NCI-H524 treated with DMSO at 0.1 percent for 48 hours (cell line): ENCODE measurements at regions not wholly inside any gene's neighbourhood (a gene's known extent, or its start where the extent isn't known, plus 50 kb on each side); places are given as distances from the start of the nearest gene placed in this dataset.
A peak's percentile ranks its signal among the peaks of the same experiment; 100 is the strongest.
"Not testable (repeated sequence)": the region's sequence is repeated elsewhere in the genome, so short reads cannot be mapped to it uniquely, and the experiment has no call there.

Experiments
- DNase-seq: peaks from one replicate; lab custom pipeline; 2025; lab: John Stamatoyannopoulos, UW

- DNase-seq: no peak
These were observed 226.6 kb upstream of the CCDC54 start for GRCh38 chr3:107150675-107151074.

DNA sequence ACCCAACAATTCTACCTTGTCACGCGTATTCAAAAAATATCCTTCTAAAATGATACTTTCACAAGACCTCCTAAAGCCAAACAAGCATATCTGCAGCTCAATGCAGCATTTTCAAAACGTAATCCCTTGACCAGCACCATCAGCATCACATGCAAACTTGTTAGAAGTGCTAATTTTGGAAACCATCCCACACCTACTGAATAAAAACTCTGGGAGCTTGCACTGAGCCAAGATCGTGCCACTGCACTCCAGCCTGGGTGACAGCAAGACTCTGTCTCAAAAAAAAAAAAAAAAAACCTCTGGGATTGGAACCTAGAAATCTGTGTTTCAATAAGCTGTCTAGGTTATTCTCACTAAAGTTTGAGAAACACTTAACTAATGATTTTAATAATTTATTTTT lies 223.3 kb upstream of the CCDC54 start:
- DNase-seq: no peak

DNA sequence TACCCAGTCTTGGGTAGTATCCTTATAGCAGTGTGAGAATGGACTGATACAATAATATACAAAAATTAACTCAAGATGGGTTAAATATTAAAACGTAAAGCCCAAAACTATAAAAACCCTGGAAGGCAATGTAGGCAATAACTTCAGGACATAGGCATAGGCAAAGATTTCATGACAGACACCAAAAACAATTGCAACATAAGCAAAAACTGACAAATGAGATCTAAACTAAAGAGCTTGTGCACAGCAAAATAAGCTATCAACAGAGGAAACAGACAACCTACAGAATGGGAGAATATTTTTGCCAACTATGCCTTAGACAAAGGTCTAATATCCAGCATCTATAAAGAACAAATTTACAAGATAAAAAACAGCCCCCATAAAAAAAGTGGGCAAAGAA lies 204.8 kb upstream of the CCDC54 start:
- DNase-seq: no peak

GRCh38 chr3:107184375-107184774 lies 192.9 kb upstream of the CCDC54 start:
- no peak for DNase-seq

DNA sequence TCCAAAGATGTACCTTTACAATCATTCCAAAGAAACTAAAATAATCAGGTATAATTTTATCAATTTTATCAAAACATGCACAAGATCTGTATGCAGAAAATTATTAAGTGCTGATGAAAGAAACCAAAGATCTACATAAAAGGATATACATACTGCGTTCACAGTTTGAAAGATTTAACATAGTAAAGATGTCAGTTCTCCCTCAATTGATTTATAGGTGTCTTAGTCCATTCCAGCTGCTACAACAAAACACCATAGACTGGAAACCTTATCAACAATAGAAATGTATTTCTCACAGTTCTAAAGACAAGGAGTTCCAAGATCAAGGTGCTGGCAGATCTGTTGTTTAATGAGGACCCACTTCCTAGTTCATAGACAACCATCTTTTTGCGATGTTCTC lies 189.0 kb upstream of the CCDC54 start:
- DNase-seq: no peak

DNA sequence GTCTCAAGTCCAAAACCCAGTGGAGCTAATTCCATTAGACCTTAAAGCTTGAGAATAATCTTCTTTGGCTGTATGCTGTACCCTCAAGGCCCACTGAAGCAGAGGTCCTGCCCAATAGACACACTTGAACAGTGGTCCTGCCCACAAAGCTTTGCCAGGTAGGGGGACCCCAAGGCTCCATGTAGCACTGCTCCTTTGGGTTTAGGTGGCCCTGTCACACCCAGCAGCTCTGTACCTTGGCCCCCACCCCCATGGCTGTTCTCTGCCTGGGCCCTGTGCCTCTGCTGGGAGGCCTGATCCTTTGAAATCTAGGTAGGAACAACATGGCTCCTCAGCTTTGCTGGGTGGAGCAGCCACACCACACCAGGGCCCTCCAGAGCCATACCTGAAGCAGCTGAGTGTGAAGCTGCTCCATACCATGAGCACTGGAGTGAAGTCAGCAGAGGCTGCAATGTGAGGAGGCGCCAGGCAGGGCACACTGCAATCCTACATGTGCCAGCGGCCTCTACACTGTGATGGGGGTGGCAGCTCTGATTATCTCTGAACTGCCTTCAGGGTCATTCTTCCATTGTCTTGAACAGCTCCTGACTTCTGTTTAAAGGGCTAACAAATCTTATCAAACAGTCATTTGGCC lies 188.0 kb upstream of the CCDC54 start:
- DNase-seq: no peak

DNA sequence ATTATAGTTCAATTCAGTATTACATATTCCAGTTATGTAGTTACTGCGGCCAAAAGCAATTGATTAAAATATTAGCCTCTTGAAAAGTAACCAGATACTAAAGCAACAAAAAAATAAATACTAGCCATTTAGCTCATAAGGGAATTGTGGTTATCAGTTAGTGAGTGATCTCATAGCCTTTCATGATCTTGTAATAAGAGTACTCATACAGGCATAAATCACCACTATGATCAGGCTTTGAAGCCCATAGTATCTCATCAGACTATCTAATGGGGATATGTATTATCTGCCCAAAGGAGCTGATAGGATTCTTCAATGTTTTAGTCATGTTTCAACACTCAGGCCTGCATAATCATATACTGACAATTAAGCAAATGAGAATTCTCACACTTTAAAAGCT lies 184.1 kb upstream of the CCDC54 start:
- no peak for DNase-seq

- no peak for DNase-seq
These were observed 178.6 kb upstream of the CCDC54 start for GRCh38 chr3:107198581-107199181.

DNA sequence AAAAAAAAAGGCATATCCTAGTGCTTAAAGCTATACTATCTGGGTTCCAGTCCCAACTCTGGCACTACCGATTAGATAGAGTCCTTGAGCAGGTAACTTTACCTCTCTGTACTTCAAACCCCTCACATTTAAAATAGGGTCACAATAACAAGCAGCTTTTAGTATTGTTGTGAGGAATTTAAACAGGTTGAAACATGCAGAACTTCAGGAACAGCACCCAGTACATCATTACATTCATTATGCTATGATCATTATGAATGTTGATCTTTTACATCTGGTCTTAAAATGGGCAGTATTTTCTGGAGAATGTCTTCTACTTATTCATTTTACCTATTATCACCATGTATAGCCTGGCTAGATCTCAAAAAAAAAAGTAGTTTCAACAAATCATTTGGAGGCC lies 176.1 kb upstream of the CCDC54 start:
- no peak for DNase-seq

- DNase-seq: not testable (repeated sequence)
These were observed 174.4 kb upstream of the CCDC54 start for GRCh38 chr3:107202885-107203284.

DNA sequence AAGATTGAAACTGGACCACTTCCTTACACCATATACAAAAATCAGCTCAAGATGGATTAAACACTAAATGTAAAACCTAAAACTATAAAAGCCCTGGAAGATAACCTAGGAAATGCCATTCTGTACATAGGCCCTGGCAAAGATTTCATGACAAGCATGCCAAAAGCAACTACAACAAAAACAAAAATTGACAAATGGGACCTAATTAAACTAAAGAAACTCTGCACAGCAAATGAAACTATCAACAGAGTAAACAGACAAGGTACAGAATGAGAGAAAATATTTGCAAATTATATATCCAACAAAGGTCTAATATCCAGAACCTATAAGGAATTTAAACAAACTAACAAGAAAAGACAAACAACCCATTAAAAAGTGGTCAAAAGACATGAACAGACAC lies 173.1 kb upstream of the CCDC54 start:
- DNase-seq: no peak

DNA sequence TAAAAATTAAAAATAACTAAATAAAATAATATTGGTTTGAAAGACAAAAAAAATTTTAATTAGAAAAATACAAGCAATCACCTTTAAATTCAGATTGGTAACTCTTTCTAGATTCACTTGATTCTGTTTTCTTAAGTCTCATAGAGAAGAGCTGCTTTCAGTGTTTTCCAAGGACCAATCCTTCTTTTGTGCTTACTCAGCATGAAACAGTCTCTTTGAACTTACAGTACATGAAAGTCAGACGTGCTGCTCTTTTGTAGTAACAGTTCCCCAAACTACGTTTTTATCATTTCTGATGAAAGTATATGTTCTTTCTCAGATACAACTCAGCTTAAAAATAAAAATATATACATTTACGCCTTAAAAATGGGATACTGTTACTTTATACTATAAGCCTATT lies 171.9 kb upstream of the CCDC54 start:
- no peak for DNase-seq

GRCh38 chr3:107206141-107206540 lies 171.1 kb upstream of the CCDC54 start:
- no peak for DNase-seq

DNA sequence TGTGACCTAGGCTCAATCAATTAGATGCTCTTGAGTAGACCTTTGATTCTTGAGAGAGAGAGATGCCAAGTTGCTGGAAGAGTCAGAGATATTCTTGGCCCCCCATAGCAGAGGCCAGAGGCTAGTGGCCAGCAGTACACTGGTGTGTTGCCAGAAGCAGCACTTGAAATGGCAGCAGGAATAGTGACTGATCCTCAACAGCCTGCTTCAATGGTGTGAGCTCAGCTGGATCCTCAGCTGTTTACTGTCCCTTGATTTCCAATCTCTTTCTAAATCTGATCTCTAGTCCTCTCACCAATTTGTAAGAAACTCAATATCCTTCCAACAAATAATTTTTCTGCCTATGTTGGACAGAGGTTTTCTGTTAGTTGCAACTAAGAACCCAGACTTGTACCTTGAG lies 170.3 kb upstream of the CCDC54 start:
- DNase-seq: no peak

- DNase-seq: peak; percentile 47
These were observed 169.1 kb upstream of the CCDC54 start for GRCh38 chr3:107208100-107208499.

GRCh38 chr3:107208796-107209195 lies 168.4 kb upstream of the CCDC54 start:
- no peak for DNase-seq

DNA sequence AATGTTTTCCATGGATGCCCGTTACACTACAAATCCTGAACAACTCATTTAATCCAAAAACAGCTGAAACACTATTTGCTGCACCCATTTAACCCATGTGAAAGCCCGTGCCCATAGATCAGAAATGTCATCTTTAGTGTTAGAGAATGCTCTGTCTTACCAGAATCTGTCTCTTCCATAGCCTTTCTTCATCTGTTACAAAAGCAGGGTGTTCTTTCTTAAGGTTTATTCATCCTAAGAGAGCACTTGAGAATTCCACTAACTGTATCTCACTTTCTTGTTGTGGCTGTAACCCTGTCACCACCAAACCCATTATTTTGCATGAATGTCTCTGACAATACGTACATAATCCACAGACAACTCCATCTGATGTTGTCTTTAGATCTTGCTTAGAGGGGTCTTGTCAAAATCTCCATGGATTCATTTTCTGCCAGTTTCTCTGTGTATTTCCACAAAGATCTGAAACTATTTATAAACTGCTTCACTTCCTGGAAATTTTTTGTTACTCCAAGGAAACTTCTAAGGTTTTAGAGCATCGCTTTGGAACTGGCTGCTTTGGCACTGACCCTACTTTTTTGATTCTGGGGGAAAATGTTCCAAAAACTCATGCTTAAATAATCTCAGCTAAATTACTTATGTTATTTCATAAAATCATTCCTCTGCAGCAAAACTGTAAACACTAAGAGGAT lies 167.8 kb upstream of the CCDC54 start:
- DNase-seq: no peak

GRCh38 chr3:107211608-107212007 lies 165.6 kb upstream of the CCDC54 start:
- DNase-seq: no peak

- DNase-seq: no peak
These were observed 164.6 kb upstream of the CCDC54 start for GRCh38 chr3:107212618-107213017.

GRCh38 chr3:107213044-107213669 lies 164.1 kb upstream of the CCDC54 start:
- no peak for DNase-seq

DNA sequence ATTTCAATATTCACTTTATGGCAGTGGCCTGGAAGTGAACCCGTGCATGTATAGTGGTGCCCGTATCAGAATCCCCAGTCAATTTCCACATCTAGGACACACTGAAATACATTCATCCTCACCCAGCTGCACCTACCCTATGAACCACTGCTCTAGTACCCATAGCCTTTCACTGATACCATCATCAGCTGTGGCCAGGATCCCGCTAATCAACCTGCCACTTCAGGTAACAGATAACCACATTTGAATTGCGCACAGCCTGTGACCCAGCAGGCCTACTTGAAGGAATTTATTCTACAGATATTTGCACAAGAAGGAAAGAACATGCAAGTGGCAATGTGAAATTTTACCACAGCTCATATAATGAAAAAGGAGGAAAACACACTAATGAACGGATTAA lies 161.0 kb upstream of the CCDC54 start:
- DNase-seq: no peak

GRCh38 chr3:107216711-107217110 lies 160.5 kb upstream of the CCDC54 start:
- DNase-seq: no peak

DNA sequence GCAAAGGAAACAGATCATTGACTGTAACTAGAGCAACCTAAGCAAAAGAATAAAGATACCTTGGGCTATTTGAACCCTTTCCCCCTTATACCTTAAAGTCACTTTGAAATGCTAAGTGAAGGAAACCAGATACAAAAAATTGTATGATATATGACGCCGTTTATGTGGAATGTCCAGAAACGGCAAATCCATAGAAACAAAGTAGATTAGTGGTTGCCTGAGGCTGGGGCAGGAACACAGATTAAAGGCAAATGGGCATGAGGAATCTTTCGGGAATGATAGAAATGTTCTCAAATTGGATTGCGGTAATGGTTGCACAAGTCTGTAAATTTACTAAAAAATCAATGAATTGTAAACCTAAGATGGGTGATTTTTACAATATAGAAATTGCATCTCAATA lies 160.1 kb upstream of the CCDC54 start:
- DNase-seq: no peak
